Daoy (cell line): ENCODE measurements at regions not wholly inside any gene's neighbourhood (a gene's known extent, or its start where the extent isn't known, plus 50 kb on each side); places are given as distances from the start of the nearest gene placed in this dataset.
"Not testable (repeated sequence)": the region's sequence is repeated elsewhere in the genome, so short reads cannot be mapped to it uniquely, and the experiment has no call there.

ENCODE experiments used
- DNase-seq: peaks from one replicate; pipeline ENCODE4 v3.0.0-alpha.2; 2015; ENCODE audit warnings: low read depth

DNA sequence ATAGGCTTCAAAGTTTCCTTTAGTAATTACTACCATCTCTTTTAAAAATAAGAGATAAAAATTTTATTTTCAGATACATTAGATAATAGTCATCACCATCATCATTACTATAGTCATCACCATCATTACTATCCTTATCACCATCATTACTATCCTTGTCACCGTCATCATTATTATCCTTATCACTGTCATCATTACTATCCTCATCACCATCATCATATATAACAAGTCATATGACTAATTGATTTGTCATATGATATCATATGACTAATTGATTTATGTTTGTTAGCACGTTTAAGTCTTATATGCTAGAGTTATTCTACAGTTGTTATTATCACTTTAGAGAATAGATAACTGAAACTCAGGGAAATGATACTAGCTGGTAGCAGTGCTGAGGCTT is 382.1 kb upstream of the CDH18 start:
- DNase-seq: no peak

- no peak for DNase-seq
Observed at GRCh38 chr5:20369518-20369885, 381.5 kb upstream of the CDH18 start.

- DNase-seq: no peak
Observed at GRCh38 chr5:20368571-20369517, 380.8 kb upstream of the CDH18 start.

- no peak for DNase-seq
Observed at GRCh38 chr5:20367178-20367577, 379.2 kb upstream of the CDH18 start.

GRCh38 chr5:20360263-20360662 is 372.3 kb upstream of the CDH18 start:
- no peak for DNase-seq

- no peak for DNase-seq
Observed at GRCh38 chr5:20359377-20359776, 371.4 kb upstream of the CDH18 start.

GRCh38 chr5:20353499-20353898 is 365.5 kb upstream of the CDH18 start:
- DNase-seq: peak; percentile 13

GRCh38 chr5:20351849-20352248 is 363.8 kb upstream of the CDH18 start:
- DNase-seq: no peak

DNA sequence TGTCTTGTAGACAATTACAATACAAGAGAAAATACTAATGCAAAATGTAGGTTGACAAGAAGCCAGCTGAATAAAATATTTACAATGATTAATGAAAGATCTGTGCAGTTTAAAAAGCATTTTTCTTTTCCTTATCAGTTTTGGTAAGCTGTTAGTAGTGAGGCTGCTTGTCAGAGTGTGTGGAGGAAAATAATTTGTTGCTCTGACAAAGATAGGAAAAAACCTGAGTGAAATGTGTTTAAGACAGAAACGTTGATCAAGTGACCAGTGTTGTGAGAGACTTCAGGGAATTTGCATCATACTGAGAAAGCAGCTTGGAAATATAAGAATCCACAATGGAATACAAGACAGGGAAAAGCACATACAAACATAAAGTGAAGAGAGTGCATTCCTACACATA is 360.3 kb upstream of the CDH18 start:
- no peak for DNase-seq

- no peak for DNase-seq
Observed at GRCh38 chr5:20347334-20347733, 359.3 kb upstream of the CDH18 start.

- DNase-seq: no peak
Observed at GRCh38 chr5:20340126-20340525, 352.1 kb upstream of the CDH18 start.

DNA sequence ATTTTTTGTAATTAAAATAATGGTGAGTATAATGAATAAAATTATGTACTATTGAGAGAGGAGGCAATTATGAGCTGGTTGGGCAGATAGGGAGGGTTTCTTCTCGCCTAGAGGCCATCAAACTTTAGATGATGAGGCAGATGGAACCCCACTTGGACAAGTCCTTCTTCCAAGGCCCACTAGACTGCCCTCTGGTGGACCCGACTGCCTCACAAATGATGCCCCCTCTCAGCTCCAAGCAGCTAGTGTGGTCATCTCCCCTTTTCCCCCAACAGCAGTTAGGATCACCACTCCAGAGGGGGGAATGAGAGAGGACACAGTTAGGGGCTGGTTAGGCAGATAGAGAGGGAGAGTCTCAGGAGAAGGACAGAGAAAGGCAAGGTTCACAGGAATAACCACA is 348.0 kb upstream of the CDH18 start:
- peak; percentile 12 for DNase-seq

- no peak for DNase-seq
Observed at GRCh38 chr5:20331826-20332225, 343.8 kb upstream of the CDH18 start.

GRCh38 chr5:20323323-20323722 is 335.3 kb upstream of the CDH18 start:
- no peak for DNase-seq

GRCh38 chr5:20307391-20307790 is 319.4 kb upstream of the CDH18 start:
- DNase-seq: no peak

GRCh38 chr5:20305463-20305862 is 317.5 kb upstream of the CDH18 start:
- DNase-seq: peak; percentile 62

DNA sequence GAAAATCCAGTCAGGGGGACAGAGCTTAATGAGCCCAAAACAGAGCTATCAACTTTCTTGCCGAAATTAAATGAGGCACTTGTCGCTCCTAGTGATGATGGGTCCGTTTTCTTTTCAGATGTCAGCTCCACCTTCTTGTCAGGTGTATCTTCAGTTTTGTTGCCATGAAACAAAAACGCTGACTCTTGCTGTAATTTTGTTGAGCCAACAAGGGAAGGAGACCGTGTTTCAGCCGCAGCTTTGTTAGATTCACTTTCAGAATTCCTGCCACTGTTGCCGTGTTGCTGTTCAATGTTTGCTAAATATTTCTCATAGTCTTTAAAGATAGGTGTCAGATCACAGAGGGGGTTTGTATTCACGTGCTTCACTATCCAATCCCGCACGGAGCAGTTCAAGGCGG is 316.6 kb upstream of the CDH18 start:
- not testable (repeated sequence) for DNase-seq

DNA sequence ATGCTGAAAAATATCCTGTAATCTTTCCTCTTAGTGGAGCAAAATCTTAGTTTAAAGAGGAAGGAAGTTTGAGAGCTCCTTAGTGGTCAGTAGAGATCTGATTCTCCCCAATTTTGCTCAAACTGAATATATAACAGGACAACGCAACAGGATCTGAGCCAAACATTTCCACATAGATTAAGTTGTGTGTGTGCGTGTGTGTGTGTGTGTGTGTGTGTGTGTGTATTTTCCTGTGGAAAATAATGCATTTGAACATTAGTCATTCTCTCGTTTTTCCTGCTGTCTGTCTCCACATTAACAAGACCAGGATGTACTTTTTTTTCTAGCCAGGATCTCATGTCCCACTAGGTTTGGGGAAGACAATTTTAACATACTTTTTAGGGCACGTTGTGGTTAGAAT is 312.1 kb upstream of the CDH18 start:
- no peak for DNase-seq

DNA sequence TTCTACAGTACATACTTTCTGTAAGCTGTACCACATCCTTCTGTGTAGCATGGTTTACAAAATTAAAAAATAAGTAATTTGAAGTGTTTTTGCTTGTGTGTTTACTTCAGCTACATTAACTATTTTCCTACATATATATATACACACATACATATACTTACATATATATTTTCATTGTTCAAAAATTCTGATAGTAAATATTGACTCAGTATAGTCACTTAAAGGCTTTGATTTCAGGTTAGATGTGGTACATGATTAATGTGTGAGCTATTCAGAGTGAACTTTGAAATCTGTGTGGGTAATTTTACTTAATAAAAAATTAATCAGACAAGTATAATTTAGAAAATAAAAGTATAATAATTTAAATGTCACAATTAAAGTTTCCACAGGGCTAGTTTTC is 306.7 kb upstream of the CDH18 start:
- DNase-seq: no peak

DNA sequence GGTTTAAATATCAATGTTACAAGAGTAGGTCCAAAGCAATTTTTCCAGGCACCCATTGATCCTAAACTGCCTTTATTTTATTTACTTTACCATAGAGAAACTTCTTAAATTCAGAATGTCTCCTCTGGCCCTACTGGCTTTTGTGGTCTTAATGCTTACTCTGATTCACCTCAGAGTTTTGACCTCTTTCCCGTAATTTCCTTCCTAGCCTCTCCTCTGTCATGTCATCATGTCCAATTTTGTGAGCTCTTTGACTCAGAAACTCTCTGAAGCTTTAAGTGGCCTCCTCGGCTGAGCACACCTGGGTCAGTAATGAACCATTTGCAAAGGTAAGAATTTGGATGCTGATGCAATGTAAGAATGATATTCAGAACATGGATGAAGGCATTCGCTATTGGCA is 303.8 kb upstream of the CDH18 start:
- DNase-seq: no peak

DNA sequence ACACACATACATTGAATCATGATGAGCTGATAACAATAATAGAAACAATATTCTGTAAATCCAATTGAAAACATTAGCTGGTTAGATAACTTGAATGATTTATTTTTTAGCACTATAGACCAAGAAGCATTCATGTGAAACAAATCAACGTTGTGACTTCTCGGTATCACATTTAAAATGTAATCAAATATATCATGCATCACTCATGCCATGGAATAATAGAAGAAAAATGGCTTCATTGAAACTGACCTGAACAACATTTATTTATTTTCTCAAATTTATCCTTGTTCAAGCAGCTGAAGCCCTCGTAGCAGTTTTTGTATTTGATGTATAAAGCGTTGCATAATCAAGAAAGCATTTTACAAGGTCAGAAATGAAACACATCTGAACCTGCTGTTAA is 299.6 kb upstream of the CDH18 start:
- DNase-seq: no peak

GRCh38 chr5:20286512-20286911 is 298.5 kb upstream of the CDH18 start:
- peak; percentile 34 for DNase-seq

DNA sequence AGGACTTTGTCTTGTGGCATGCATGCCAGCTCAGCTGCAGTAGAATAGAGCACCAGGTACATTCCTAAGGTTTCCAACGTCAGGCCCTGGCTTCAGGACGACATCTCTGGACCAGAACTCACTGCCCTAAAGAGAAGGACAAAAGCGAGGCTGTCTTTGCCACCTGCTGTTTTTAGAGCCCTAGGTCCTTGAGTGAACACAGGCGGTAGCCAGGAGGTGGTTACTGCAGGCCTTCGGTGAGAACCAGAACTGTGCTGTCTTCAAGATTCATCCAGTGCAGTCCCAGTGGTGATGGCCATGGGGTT is 288.9 kb upstream of the CDH18 start:
- DNase-seq: no peak
